Neuronal stem cell (in vitro differentiated cells): ENCODE measurements at regions not wholly inside any gene's neighbourhood (a gene's known extent, or its start where the extent isn't known, plus 50 kb on each side); places are given as distances from the start of the nearest gene placed in this dataset.

Experiments
- DNase-seq: peaks from one replicate; pipeline ENCODE4 v3.0.0-alpha.2; 2013; ENCODE audit warnings: low spot score
- H2AFZ ChIP-seq: one replicate; pipeline ENCODE4 v1.6.1; 2013; ENCODE audit warnings: mild to moderate bottlenecking, low read length, inconsistent platforms
- H2AK5ac ChIP-seq: 2 replicates; pipeline ENCODE4 v1.6.1; 2013; ENCODE audit warnings: low read depth, mild to moderate bottlenecking, inconsistent platforms, low read length, moderate library complexity, mixed read lengths
- H2BK120ac ChIP-seq: 2 replicates; pipeline ENCODE4 v1.6.1; 2013; ENCODE audit warnings: low read depth, mild to moderate bottlenecking, inconsistent platforms, low read length, moderate library complexity, mixed read lengths
- H2BK12ac ChIP-seq: one replicate; pipeline ENCODE4 v1.6.1; 2013; ENCODE audit warnings: low read length, inconsistent platforms
- H2BK15ac ChIP-seq: 2 replicates; pipeline ENCODE4 v1.6.1; 2013; ENCODE audit warnings: mild to moderate bottlenecking, low read length, inconsistent platforms, mixed read lengths
- H2BK5ac ChIP-seq: one replicate; pipeline ENCODE4 v1.6.1; 2013; ENCODE audit warnings: inconsistent platforms, mild to moderate bottlenecking, low read length, moderate library complexity
- H3K14ac ChIP-seq: one replicate; pipeline ENCODE4 v1.6.1; 2013; ENCODE audit warnings: low read length, inconsistent platforms
- H3K18ac ChIP-seq: 2 replicates; pipeline ENCODE4 v1.6.1; 2013; ENCODE audit warnings: low read length, inconsistent platforms
- H3K23ac ChIP-seq: 2 replicates; pipeline ENCODE4 v1.6.1; 2013; ENCODE audit warnings: low read depth, mild to moderate bottlenecking, mixed read lengths, low read length, inconsistent platforms; ENCODE audit not compliant: poor library complexity
- H3K27ac ChIP-seq: replicated peaks from 3 replicates; pipeline ENCODE4 v1.5.1; 2013; ENCODE audit warnings: low read length, inconsistent platforms
- H3K27me3 ChIP-seq, 3 experiments: 2 replicates each; pipeline ENCODE4 v1.6.1; 2013; ENCODE audit warnings: low read length in 3 of 3, mild to moderate bottlenecking in 2 of 3, inconsistent platforms in 1 of 3, low read depth in 1 of 3, mixed read lengths in 1 of 3, moderate library complexity in 1 of 3; ENCODE audit not compliant: control insufficient read depth in 3 of 3, insufficient read depth in 3 of 3
- H3K36me3 ChIP-seq, 2 donors: replicated peaks in 1 of 2; 2 replicates each; pipeline ENCODE4 v1.6.1; 2013; ENCODE audit warnings: low read length in 2 of 2; ENCODE audit not compliant: control insufficient read depth in 2 of 2, insufficient read depth in 2 of 2
- H3K4ac ChIP-seq: 2 replicates; pipeline ENCODE4 v1.6.1; 2013; ENCODE audit warnings: inconsistent platforms, mild to moderate bottlenecking, low read length, moderate library complexity
- H3K4me1 ChIP-seq, 2 donors: 1 replicate in 1 of 2; 2 replicates in 1 of 2; pipeline ENCODE4 v1.6.1; 2013; ENCODE audit warnings: low read length in 2 of 2, low read depth in 1 of 2; ENCODE audit not compliant: control insufficient read depth in 2 of 2, insufficient read depth in 1 of 2
- H3K4me2 ChIP-seq: one replicate; pipeline ENCODE4 v1.6.1; 2013; ENCODE audit warnings: mild to moderate bottlenecking, low read length, inconsistent platforms; ENCODE audit not compliant: insufficient read depth, poor library complexity, severe bottlenecking
- H3K4me3 ChIP-seq, 2 donors: 2 replicates each; pipeline ENCODE4 v1.5.1; 2013; ENCODE audit warnings: low read length in 2 of 2, mild to moderate bottlenecking in 2 of 2, inconsistent platforms in 1 of 2, moderate library complexity in 1 of 2
- H3K79me1 ChIP-seq: one replicate; pipeline ENCODE4 v1.6.1; 2013; ENCODE audit warnings: low read depth, mild to moderate bottlenecking, inconsistent platforms, low read length, moderate library complexity
- H3K9ac ChIP-seq: one replicate; pipeline ENCODE4 v1.6.1; 2013; ENCODE audit warnings: mild to moderate bottlenecking, low read depth, low read length, inconsistent platforms; ENCODE audit not compliant: poor library complexity
- H3K9me3 ChIP-seq, 2 donors: replicated peaks in 1 of 2; 2 replicates each; pipeline versions ENCODE3 to v1.6.1; 2013; ENCODE audit warnings: low read length in 2 of 2, mild to moderate bottlenecking in 2 of 2, inconsistent platforms in 1 of 2, low read depth in 1 of 2, mixed read lengths in 1 of 2, moderate library complexity in 1 of 2; ENCODE audit not compliant: control insufficient read depth in 2 of 2, insufficient read depth in 1 of 2
- H4K8ac ChIP-seq: one replicate; pipeline ENCODE4 v1.6.1; 2013; ENCODE audit warnings: low read depth, mild to moderate bottlenecking, inconsistent platforms, low read length, moderate library complexity
- H4K91ac ChIP-seq: one replicate; pipeline ENCODE4 v1.6.1; 2013; ENCODE audit warnings: low read length, low read depth, mild to moderate bottlenecking, inconsistent platforms; ENCODE audit not compliant: poor library complexity
- WGBS, 2 donors: extraction: QIAGEN DNeasy Blood & Tissue Kit; methylation state at CpG; one replicate each; pipeline ENCODE4 v1.1.7; 2013; ENCODE audit warnings: missing lambda C conversion rate in 2 of 2, mixed read lengths in 1 of 2; ENCODE audit not compliant: insufficient read length in 2 of 2, insufficient replicate concordance in 1 of 2; ENCODE audit errors: extremely low coverage in 2 of 2; 5-methylcytosine and 5-hydroxymethylcytosine counted together

- Histone ChIP-seq H3K14ac (no peak overlapping the region), H4K8ac (no peak overlapping the region), H2BK5ac (no peak overlapping the region), H3K36me3 (no peaks in the 10 kb centered on the region), H3K9ac (no peak overlapping the region), H2BK15ac (no peak overlapping the region), H2AK5ac (no peak overlapping the region), H3K4me1 (peaks cover 0 to 2% of the 10 kb centered on the region in 2 donors), H3K4me2 (no peak overlapping the region), H3K27ac (no peak overlapping the region), H2BK120ac (no peak overlapping the region), H3K27me3 (no peaks in the 10 kb centered on the region), H3K18ac (no peak overlapping the region), H3K9me3 (no peaks in the 10 kb centered on the region), H2AFZ (no peak overlapping the region), H4K91ac (no peak overlapping the region), H3K4ac (no peak overlapping the region), H2BK12ac (no peak overlapping the region), H3K4me3 (no peak overlapping the region), H3K23ac (no peak overlapping the region), H3K79me1 (no peaks in the 10 kb centered on the region)
- no CpG with 5 or more reads among the region's 6 CpGs for WGBS, 2 donors
- no peak for DNase-seq
Observed at GRCh38 chr11:109582470-109582869, 160.5 kb downstream of the C11orf87 start.

DNA sequence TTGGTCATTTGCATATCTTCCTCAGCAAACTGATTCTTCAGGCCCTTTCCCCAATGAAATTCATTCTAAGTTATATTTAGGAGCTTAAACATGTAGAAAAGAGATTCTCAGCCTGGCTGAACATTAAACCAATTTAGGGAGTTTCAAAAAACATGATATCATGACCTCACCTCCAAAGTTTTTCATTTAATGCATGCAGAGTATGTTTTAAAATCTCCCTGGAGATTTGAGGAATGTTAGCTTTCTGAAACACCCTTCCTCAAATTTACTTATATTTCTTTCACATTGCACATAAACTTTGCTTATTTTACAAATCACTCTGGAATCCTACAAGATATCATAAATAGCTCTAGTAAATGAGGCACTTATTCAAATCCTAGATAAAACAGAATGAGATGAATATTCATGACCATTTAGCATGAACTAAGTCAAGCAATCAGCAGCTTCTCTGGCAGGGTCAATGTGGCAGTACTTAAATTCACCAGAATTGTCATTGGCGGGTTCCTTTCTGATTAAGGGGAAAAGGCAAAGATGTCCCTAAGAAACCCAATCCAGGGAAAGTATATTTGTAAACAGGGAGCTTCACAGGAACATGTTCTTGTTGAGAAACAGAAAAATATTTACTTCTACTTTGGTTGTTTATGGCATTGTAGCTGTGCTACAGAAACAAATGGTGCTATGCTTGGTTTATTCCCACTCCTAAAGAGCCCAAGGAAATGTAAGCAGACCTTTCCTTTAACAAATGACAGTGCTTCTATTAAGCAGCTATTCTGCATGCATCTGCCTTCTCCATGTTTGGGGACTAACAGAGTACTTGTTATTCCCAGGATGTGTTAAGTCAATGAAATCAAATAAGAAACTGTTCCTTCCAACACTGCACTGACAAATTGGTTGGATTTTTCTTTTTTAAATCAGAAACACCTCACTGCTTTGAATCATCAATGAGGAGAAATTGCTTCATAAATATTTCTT, 162.3 kb downstream of the C11orf87 start:
- Histone ChIP-seq H3K27ac (no peak overlapping the region), H3K4me3 (no peak overlapping the region), H3K4me2 (no peak overlapping the region), H4K91ac (no peak overlapping the region), H2BK5ac (no peak overlapping the region), H3K36me3 (no peaks in the 10 kb centered on the region), H3K14ac (no peak overlapping the region), H3K79me1 (no peaks in the 10 kb centered on the region), H3K4me1 (peaks cover 0 to 8% of the 10 kb centered on the region in 2 donors), H2AK5ac (no peak overlapping the region), H3K9ac (no peak overlapping the region), H2BK15ac (no peak overlapping the region), H3K18ac (no peak overlapping the region), H4K8ac (no peak overlapping the region), H3K4ac (no peak overlapping the region), H3K9me3 (no peaks in the 10 kb centered on the region), H3K27me3 (no peaks in the 10 kb centered on the region), H2BK120ac (no peak overlapping the region), H3K23ac (no peak overlapping the region), H2BK12ac (no peak overlapping the region), H2AFZ (no peak overlapping the region)
- WGBS, 2 donors = no CpG with 5 or more reads among the region's 1 CpG
- no peak for DNase-seq

DNA sequence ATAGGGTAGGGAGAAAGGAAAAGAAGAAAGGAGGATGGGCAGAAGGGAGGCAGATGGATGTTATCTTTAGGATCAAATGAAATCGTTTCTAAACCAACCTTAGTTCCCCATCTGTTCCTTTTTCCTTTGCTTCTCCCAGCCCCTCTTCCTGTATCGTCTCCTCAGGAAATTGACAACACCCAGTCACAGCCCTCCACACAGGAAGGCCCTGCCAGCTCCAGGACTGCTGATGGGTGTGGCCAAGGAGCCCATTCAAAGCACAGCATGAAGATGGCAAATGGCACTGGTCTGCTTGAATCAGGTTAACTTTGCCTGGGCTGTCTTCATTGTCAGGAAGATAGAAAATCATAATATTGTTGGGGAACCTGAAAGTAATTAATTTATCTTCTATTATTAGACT, 164.8 kb downstream of the C11orf87 start:
- Histone ChIP-seq H3K27ac (no peak overlapping the region), H3K27me3 (no peaks in the 10 kb centered on the region), H3K79me1 (no peaks in the 10 kb centered on the region), H4K91ac (no peak overlapping the region), H3K36me3 (no peaks in the 10 kb centered on the region), H3K4me3 (no peak overlapping the region), H2BK120ac (no peak overlapping the region), H3K4me1 (peaks cover 0 to 8% of the 10 kb centered on the region in 2 donors), H3K18ac (no peak overlapping the region), H3K9me3 (no peaks in the 10 kb centered on the region), H4K8ac (no peak overlapping the region), H2BK5ac (no peak overlapping the region), H2BK12ac (no peak overlapping the region), H3K14ac (no peak overlapping the region), H2AFZ (no peak overlapping the region), H3K4me2 (no peak overlapping the region), H3K23ac (no peak overlapping the region), H2BK15ac (no peak overlapping the region), H3K9ac (no peak overlapping the region), H3K4ac (no peak overlapping the region), H2AK5ac (no peak overlapping the region)
- no peak for DNase-seq
- no CpG with 5 or more reads among the region's 2 CpGs for WGBS, 2 donors

GRCh38 chr11:109590782-109591181, 168.8 kb downstream of the C11orf87 start:
- Histone ChIP-seq H3K9me3 (no peaks in the 10 kb centered on the region), H3K4ac (no peak overlapping the region)
- DNase-seq = no peak

More at GRCh38 chr11:109590782-109591181, 168.8 kb downstream of the C11orf87 start:
- no peak overlapping the region for H3K9ac ChIP-seq
- H3K79me1 ChIP-seq = no peaks in the 10 kb centered on the region
- H2BK120ac ChIP-seq = no peak overlapping the region
- no peak overlapping the region for H2AK5ac ChIP-seq
- H3K36me3 ChIP-seq = no peaks in the 10 kb centered on the region
- no peak overlapping the region for H4K91ac ChIP-seq
- peaks cover 0 to 8% of the 10 kb centered on the region in 2 donors for H3K4me1 ChIP-seq
- H3K23ac ChIP-seq = no peak overlapping the region
- H2AFZ ChIP-seq = no peak overlapping the region
- H3K4me2 ChIP-seq = no peak overlapping the region
- H2BK12ac ChIP-seq = no peak overlapping the region
- no peak overlapping the region for H2BK15ac ChIP-seq
- H3K27me3 ChIP-seq = no peaks in the 10 kb centered on the region
- H3K18ac ChIP-seq = no peak overlapping the region
- H3K27ac ChIP-seq = no peak overlapping the region
- no peak overlapping the region for H4K8ac ChIP-seq
- H3K14ac ChIP-seq = no peak overlapping the region
- no peak overlapping the region for H3K4me3 ChIP-seq
- no peak overlapping the region for H2BK5ac ChIP-seq
